Transverse colon (tissue), 4 donors: ENCODE measurements at regions not wholly inside any gene's neighbourhood (a gene's known extent, or its start where the extent isn't known, plus 50 kb on each side); places are given as distances from the start of the nearest gene placed in this dataset.

Experiments
- DNase-seq: peaks from one replicate; pipeline ENCODE4 v3.0.0-alpha.2; 2019
- H3K27ac ChIP-seq, 4 donors: fragments of 200-600 bp; sonication (generic); 2 replicates each; pipeline ENCODE4 v1.5.1; 2016 to 2018; ENCODE audit warnings: inconsistent platforms in 4 of 4
- H3K27me3 ChIP-seq: fragments of 200-600 bp; sonication (generic); 2 replicates; pipeline ENCODE4 v1.5.1; 2017; ENCODE audit warnings: inconsistent platforms
- H3K36me3 ChIP-seq, 4 donors: fragments of 200-600 bp; sonication (generic); 2 replicates each; pipeline ENCODE4 v1.5.1; 2017 to 2019; ENCODE audit warnings: inconsistent platforms in 4 of 4
- H3K4me1 ChIP-seq, 4 donors: fragments of 200-600 bp; sonication (generic); 2 replicates each; pipeline ENCODE4 v1.5.1; 2017 to 2020; ENCODE audit warnings: inconsistent platforms in 4 of 4
- H3K4me3 ChIP-seq, 4 donors: fragments of 200-600 bp; sonication (generic); 1 replicate in 1 of 4; 2 replicates in 3 of 4; pipeline versions ENCODE4 v1.5.1 to v1.6.1; 2017 to 2019; ENCODE audit warnings: inconsistent platforms in 4 of 4
- H3K9me3 ChIP-seq, 2 donors: fragments of 200-600 bp; sonication (generic); 2 replicates each; pipeline ENCODE4 v1.5.1; 2017 to 2019; ENCODE audit warnings: inconsistent platforms in 2 of 2
- EP300 ChIP-seq: sonication (generic); formaldehyde crosslinking; IDR thresholded peaks from one replicate; pipeline ENCODE4 v1.6.1; 2017; ENCODE audit warnings: antibody characterized with exemption, low read depth
- POLR2A ChIP-seq: fragments of 450-650 bp; IDR thresholded peaks from one replicate; pipeline ENCODE4 v1.6.1; 2016; ENCODE audit warnings: antibody characterized with exemption, mild to moderate bottlenecking, moderate library complexity
- POLR2AphosphoS5 ChIP-seq, 3 donors: sonication (generic); formaldehyde crosslinking; IDR thresholded peaks; one replicate each; pipeline ENCODE4 v1.6.1; 2016; ENCODE audit warnings: antibody characterized with exemption in 3 of 3
- WGBS, 2 donors: methylation state at CpG; one replicate each; pipeline ENCODE4 v1.1.5; 2018; ENCODE audit warnings: low coverage in 1 of 2; 5-methylcytosine and 5-hydroxymethylcytosine counted together
- in situ Hi-C, 4 donors: fragments of 200-750 bp; cut with MboI; loops; one replicate each; pipeline versions ENCODE4 v1.15.0 to v1.15.1; 2017; ENCODE audit warnings: low sequenced_read_pairs in 3 of 4, low pct_ligation_motif_present in 1 of 4, low pct_unique_long_range_greater_than_20kb in 1 of 4
- intact Hi-C: fragments of 100-400 bp; cut with DNase I; formaldehyde crosslinking; loops from one replicate; pipeline ENCODE4 v1.15.1; 2023; ENCODE audit warnings: low total_unique reads
- TF ChIP-seq, protein P1 (sequence below), 5 experiments: fragments of 200-600 bp in 3 of 5; fragments of 450-650 bp in 2 of 5; sonication (generic) in 3 of 5; IDR thresholded peaks; 1 replicate in 2 of 5; 2 replicates in 3 of 5; pipeline ENCODE4 v1.5.1; 2016 to 2017; ENCODE audit warnings: antibody characterized with exemption in 5 of 5, inconsistent platforms in 3 of 5, mild to moderate bottlenecking in 2 of 5, moderate library complexity in 1 of 5

DNA sequence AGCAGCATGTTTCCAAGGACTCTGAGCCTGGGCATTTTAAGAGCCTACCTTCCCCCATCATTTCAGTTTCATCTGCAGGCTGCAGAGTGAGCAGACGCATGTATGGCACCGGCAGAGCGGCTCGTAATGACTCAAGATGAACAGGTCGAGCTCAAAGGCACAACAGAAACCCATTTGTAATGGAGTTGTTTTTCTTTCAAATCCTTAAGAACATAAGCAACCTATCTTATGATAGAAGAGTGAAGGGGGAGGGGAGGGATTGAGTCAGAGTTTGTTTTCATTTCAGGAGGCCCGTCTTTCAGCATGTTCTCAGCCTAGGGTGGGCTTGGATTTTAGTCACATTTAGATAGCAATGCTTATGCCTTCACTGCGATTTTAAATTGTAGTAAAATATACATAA is 54.9 kb upstream of the CISTR start:
- TF ChIP-seq POLR2A = no peak
- TF ChIP-seq EP300 = no peak
- TF ChIP-seq POLR2AphosphoS5 (IDR thresholded peaks at IDR 0.05) = no peak
- no peak overlapping the region for H3K27ac ChIP-seq
- no peak overlapping the region for H3K4me3 ChIP-seq
- no peaks in the 10 kb centered on the region for H3K36me3 ChIP-seq
- H3K4me1 ChIP-seq = no peaks in the 10 kb centered on the region
- DNase-seq = no peak
- intact Hi-C loops = no loop called here
- no peaks in the 10 kb centered on the region for H3K9me3 ChIP-seq
- in situ Hi-C loops = no loop called here
- 75 to 90% methylated on average over 2 to 7 of the region's 7 CpGs for WGBS, 2 donors
- peaks cover 91% of the 10 kb centered on the region for H3K27me3 ChIP-seq

DNA sequence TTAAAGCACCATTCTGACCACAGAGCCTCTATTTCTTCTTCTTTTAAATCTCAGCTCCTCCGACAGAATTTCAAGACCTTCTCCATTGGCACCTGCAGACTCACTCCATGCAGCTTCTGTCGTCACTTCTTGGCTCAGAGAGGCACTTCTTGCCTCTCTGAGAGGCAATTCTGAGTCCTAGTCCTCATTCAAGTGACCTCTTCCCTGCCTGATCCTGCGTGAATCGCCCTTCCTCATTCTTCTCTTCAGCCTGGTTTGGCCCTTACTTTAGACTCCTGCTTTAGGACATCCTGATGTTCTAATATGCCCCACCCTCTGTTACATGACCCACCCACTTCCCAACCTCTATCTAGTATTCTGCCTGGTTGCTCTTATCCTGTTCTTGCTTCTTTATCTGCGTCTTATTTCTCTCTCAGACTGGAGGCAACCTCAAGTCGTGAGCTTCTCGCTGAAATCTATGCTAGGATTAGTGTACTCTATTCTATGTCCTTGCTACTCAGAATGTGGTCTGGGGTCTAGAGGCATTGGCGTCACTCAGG is 55.6 kb upstream of the CISTR start:
- H3K27me3 ChIP-seq = peaks cover 86% of the 10 kb centered on the region
- in situ Hi-C loops = no loop called here

DNA sequence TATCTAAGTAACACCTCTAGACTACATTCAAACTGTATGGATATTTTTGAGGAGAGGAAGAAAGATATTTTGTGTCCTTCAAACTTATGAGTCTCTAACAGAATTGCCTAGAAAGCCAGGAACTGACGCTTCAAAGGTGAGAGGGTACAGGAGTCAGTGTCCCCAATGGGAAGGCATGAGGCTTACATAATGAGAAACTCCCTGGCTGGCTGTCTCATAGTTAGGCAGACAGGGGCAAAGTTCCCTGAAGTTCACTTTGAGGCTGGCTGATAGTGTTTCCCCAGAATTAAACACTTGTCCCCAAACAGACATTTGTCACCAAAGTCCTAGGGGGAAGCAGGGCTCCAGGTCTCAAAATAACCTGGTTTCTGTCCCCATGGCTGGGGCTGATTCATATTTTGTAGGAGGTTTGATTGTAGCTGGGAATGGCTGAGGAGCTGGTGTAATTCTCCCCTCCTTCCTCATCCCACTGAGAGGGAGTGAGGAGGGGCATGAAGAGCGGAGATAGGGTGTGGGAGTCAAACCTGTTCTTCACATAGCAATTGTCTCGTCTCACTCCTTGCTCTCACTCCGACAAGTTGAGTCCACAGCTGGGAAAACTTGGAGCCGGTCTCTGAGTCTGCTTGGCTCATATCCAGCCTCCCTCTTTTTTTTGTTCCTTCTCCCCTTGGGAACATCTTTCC is 56.4 kb upstream of the CISTR start:
- Histone ChIP-seq H3K27me3 (peaks cover 86% of the 10 kb centered on the region), H3K9me3 (no peaks in the 10 kb centered on the region), H3K4me3 (no peak overlapping the region), H3K27ac (no peak overlapping the region), H3K4me1 (no peaks in the 10 kb centered on the region), H3K36me3 (no peaks in the 10 kb centered on the region)
- TF ChIP-seq EP300 (no peak), POLR2AphosphoS5 (IDR thresholded peaks at IDR 0.05) (no peak), POLR2A (no peak)
- TF ChIP-seq, protein P1, sequence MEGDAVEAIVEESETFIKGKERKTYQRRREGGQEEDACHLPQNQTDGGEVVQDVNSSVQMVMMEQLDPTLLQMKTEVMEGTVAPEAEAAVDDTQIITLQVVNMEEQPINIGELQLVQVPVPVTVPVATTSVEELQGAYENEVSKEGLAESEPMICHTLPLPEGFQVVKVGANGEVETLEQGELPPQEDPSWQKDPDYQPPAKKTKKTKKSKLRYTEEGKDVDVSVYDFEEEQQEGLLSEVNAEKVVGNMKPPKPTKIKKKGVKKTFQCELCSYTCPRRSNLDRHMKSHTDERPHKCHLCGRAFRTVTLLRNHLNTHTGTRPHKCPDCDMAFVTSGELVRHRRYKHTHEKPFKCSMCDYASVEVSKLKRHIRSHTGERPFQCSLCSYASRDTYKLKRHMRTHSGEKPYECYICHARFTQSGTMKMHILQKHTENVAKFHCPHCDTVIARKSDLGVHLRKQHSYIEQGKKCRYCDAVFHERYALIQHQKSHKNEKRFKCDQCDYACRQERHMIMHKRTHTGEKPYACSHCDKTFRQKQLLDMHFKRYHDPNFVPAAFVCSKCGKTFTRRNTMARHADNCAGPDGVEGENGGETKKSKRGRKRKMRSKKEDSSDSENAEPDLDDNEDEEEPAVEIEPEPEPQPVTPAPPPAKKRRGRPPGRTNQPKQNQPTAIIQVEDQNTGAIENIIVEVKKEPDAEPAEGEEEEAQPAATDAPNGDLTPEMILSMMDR (IDR thresholded peaks at IDR 0.05) = no peak
- WGBS, 2 donors = 33 to 49% methylated on average over 5 of the region's 5 CpGs
- DNase-seq = no peak
- intact Hi-C loops = no loop called here
- in situ Hi-C loops = no loop called here

More for the DNA sequence above, 55.6 kb upstream of the CISTR start:
- no peaks in the 10 kb centered on the region for H3K36me3 ChIP-seq
- no peak for TF ChIP-seq POLR2A
- no peak for TF ChIP-seq EP300
- TF ChIP-seq POLR2AphosphoS5 (IDR thresholded peaks at IDR 0.05) = no peak
- TF ChIP-seq, protein P1 (IDR thresholded peaks at IDR 0.05) = no peak
- no peaks in the 10 kb centered on the region for H3K9me3 ChIP-seq
- H3K27ac ChIP-seq = no peak overlapping the region
- H3K4me1 ChIP-seq = no peaks in the 10 kb centered on the region
- no peak for DNase-seq
- H3K4me3 ChIP-seq = no peak overlapping the region
- intact Hi-C loops = no loop called here
- 81 to 87% methylated on average over 8 of the region's 8 CpGs for WGBS, 2 donors

DNA sequence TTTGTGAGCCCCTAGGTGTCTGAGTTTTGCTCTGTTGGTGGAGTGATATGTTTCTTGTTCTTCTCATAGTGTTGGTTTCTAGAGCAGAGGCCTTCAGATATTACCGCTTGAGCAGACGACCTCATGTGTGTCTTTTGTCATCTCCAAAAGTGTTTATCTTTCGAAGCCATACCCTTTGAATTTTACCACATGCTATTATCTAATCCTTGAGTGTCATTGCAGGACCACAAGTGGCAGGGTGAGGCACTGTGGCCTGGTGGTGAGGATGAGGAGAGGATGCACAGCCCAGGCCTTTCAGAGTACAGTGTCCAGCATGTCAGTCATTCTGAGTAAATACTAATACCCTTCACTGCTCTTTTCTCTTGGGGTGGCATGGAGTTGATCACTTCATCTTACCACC is 57.2 kb upstream of the CISTR start:
- no peak overlapping the region for H3K4me3 ChIP-seq

More for the DNA sequence above, 57.2 kb upstream of the CISTR start:
- DNase-seq = no peak
- Histone ChIP-seq H3K4me1 (no peaks in the 10 kb centered on the region), H3K9me3 (no peaks in the 10 kb centered on the region), H3K27me3 (peaks cover 87% of the 10 kb centered on the region), H3K36me3 (no peaks in the 10 kb centered on the region), H3K27ac (no peak overlapping the region)
- intact Hi-C loops (no loop called here), in situ Hi-C loops (no loop called here)
- TF ChIP-seq POLR2A (no peak), EP300 (no peak), POLR2AphosphoS5 (IDR thresholded peaks at IDR 0.05) (no peak)
- TF ChIP-seq, protein P1 (IDR thresholded peaks at IDR 0.05) = no peak
- WGBS, 2 donors = 58 to 94% methylated on average over 2 to 3 of the region's 3 CpGs
